AG08395 (cell line): ENCODE measurements at regions not wholly inside any gene's neighbourhood (a gene's known extent, or its start where the extent isn't known, plus 50 kb on each side); places are given as distances from the start of the nearest gene placed in this dataset.

Experiments
- DNase-seq: peaks from one replicate; pipeline ENCODE4 v3.0.0; 2012; ENCODE audit warnings: mixed read lengths, low spot score

DNA sequence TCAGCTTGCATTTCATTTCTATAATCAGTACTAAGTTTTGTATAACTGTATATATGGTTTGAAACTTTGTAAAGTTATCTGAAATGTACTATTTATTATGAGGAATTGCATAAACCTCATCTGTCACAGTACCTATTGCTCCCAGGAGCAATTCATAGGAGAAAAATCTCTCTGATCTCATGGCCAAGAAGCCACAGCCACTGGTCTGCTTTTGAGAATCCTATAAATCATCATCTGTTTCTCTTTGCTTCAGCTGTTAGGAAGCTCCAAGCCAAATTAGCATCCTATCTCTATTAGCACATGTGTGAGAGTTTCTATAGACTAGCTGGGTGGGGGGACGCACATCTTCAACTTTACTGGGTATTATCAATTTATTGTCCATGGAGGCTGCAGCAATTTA lies 210.3 kb downstream of the CYP26B1 start:
- peak; percentile 6 for DNase-seq

DNA sequence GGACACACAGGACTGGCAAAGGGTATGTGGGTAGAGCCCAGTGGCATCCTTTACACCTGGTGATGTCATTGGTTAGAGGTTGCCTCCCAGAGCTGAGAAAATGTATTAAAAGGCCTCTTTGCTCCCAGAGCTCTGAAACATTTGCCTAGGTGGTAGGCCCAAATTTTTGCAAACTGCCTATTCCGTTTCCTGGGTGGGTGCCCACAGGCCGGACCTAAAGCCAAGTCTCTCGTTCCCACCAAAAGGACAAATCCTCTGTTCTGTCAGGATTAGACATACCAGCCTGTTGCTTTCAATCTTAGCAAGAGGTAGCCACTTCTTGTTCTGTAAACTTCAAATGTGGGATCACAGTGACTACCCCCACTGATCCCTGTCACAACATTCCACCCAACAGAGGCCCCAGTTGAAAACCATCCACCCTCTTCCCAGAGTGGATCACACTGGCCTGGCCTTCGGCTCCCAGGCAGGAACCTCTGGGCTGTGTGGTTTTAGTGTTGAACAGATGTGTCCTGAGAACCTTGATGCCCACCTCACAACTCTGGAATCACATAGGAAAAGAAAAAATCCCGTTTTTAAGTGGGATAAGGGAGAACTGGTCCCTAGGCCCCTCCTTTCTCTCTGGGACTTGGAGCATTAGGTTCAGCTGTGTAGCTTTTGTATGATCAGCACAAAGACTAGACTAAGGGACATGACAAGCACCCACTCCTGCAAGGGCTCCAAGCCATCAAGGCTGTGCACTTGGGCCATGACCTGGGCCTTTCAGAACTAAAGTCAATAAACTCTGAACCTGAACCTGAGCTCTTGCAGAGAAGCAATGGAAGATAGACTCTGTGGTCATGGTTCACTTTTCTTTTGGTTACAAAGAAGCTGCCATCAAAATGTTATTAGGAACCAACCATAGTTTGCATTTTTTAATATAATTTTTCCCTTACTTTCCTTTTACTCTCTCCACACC lies 211.3 kb downstream of the CYP26B1 start:
- no peak for DNase-seq

DNA sequence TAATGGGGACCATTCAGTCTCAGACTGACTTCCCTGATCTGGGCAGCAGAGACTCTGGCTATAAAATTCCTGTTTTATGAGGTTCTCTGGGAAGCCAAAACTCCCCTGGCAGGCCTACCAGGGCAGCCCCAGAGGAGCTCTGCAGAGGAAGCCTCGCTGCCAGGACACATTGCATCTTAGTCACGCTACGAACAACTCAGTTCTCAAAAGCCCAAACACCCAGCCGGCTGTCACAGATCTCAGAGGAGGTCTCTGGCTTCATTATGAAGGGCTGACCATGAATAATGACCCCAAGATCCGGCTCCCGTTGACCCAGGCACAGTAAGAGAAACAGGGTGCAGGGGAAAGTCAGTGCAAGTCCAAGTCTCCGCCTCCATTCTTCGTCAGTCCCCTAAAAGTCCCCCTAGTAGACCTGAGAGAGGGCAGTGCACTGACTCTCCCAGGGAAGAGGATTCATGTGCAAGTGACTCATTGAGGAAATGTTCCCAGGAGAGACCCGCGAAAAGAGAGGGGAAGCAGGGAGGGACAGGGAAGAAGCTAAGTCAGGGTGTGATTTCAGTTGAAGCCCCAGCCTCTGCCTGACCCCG lies 212.3 kb downstream of the CYP26B1 start:
- DNase-seq = peak; percentile 88

DNA sequence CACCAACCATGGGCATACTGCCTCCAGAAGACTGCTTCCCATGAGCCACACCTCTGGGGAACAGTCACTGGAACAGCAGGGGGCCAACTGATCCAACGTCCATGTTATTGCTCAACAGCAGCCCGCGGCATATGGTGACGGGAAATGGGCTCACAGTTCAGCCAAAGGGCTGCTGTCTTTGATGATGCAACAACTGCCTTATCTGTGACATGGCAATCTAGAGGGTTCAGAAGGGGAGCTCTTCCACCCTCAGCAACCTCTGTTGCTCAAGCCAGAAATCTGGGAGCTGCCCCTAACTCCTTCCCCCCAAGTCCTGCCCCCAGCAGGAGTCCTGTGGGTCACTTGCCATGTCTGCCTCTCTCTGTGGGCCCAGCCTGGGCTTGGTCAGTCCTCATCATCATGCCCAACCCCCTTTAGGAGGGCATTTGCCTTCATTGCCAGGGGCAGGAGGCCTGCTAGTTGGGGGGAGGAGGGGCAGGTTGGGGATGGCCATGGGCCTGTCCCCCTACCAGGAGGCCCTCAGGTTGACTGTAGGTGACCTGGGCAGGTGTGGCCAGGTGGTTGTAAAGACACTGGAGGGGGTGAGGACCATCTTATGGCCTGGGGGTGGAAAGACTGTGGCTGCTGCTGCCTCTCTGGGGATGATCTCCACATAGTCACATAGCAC lies 212.9 kb downstream of the CYP26B1 start:
- peak; percentile 52 for DNase-seq

DNA sequence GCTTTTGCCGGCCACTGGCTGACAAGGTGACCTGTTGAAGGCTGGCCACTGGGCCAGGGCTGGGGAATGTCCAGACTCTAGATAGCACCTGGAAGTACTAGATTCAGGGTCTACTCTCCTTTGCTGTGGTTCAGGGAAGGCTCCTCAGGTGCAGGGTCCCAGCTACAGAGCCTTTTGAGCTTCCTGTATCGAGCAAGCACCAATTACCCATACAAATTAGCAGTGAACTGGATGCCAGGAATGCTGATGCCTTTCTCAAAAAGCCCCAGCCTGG lies 213.4 kb downstream of the CYP26B1 start:
- no peak for DNase-seq

DNA sequence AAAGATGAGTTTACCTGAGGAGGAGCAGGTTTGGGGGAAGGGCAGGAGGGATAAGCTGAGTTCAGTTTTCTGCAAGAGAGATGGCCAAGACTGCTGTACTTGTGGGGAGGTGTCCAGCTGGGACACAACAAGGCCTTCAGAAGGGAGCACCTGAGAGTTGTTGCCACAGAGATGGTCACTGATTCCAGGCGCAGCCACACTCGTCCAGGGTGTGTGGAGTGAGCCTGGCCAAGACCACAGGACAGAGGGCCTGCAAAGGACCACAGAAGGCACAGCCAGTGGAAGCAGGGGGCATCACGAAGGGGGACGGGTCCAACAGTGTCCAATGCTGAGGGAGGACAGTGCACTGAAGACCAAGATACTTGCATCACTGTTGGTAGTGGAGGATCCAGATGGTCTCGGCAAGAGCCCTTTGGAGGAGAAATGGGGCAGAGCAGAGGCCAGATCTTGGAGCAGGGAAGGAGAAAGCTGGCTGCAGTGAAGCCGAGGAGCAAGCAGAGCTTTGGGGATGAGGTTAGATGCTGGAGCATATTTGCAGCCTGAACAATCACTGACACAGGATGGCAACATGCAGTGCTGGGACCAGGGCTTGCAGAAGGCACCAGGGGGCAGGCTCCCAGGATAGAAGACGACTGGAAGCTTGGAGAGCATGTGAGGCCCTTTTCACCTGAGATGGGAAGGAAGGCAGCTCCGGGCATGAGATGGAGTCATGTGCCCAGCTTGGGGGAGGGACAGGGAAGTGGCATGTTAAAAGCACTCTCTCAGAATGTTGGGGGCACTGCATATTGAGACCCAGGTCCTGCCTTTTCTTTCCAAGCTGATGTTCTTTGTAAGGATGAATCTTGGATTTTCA lies 214.0 kb downstream of the CYP26B1 start:
- DNase-seq = peak; percentile 79

DNA sequence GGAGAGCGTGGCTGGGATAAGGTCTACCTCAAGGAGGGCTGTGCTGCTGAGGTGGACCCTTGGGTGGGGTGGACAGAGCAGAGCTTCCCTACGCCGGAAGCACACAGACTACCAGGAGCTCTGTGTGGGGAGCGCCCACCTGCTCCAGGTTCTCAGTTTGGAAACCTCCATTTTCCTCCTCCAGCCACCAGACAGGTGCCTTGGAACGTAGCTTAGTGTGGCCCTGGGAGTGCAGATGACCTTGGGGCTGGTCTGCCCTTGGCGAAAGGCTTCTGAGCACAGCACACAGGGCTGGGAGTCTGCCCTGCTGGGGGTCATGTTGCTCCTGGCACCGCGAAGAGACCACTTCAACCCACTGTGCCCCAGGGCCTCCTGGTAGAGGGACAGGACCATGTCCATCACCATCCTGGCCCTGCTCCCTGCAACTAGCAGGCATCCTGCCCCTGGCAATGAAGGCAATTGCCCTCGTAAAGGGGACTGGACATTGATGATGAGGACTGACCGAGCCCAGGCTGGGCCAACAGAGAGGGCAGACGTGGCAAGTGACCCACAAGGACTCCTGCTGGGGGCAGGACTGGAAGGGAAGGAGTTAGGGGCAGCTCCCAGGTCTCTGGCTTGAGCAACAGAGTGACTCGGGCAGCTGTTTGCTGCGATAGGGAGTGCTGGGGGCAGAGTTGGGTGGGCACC lies 214.7 kb downstream of the CYP26B1 start:
- DNase-seq = no peak

DNA sequence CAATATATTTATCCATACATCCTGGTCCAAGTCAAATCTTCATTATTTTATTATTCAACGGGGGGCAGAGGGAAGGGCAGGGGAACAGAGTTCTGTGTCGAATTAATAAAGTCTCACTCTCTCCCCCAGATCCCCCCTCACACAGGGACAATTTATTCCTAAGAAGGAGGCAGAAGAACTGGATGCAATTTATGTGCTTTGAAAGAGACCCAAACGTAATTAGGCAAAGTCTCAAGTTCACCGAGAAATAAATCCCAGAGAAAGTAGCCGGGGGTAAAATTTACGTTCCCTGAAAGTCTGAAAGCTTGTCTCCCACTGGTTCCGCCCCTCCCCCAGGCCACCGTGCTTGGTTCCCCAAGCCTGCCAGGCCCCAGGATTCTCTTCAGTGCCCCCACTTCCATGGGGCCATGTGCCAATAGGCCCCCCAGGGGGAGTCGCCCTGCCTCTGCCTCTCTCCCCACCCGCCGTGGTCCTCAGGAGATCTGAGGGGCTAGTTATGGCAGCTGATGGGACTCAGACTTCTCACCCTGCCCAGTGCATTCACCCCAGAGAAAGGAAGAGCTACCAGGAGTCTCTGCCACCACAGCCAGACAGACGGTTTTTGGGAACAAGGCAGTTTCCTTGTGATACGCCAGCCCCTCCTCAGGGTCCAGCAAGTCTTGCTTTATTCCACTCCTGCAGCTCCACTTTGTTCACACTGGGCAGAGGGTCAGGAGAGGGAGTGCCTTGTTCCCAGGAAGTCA lies 215.5 kb downstream of the CYP26B1 start:
- DNase-seq = no peak

DNA sequence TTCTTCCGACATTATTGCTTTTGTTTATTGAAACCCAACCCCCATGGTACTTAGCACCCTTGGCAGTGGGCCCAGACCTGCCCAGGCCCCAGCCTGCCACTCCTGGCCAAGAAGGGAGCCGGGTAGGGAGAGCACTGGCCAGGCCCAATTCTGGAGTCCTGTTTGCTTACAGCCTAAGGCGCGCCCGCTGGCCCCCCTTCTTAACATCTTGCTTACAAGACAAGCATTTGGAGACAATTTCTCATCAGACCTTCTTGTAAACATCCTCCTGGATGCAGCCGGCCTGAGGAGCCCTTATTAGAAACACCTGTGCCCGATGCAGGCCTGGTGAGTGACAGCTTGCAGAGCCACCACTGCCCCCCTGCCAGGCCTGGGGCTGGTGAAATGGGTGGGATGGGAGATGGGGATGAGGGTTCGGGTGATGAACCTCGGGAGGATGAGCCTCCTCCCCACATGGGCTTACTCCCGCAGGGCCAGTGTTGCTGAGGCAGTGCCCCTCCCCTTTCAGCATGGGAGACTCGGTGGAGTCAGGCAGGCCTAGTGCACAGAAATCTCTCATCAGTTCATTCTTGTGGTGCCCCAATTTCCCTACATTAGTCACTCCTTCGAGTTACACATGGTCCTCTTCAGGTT lies 217.5 kb downstream of the CYP26B1 start:
- peak; percentile 66 for DNase-seq

DNA sequence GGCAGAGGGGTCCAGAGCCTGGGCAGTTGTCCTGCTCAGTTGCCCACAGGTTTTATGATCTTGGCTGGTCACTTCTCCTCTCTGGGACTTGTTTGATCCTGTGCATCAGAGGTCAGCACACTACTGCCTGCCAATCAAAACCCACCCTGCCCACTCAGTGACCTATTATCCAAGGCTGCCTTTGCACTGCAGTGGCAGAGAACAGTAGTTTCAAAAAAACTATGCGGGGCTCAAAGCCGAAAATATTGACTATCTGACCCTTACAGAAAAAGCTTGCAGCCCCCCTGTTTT lies 218.2 kb downstream of the CYP26B1 start:
- DNase-seq = no peak

DNA sequence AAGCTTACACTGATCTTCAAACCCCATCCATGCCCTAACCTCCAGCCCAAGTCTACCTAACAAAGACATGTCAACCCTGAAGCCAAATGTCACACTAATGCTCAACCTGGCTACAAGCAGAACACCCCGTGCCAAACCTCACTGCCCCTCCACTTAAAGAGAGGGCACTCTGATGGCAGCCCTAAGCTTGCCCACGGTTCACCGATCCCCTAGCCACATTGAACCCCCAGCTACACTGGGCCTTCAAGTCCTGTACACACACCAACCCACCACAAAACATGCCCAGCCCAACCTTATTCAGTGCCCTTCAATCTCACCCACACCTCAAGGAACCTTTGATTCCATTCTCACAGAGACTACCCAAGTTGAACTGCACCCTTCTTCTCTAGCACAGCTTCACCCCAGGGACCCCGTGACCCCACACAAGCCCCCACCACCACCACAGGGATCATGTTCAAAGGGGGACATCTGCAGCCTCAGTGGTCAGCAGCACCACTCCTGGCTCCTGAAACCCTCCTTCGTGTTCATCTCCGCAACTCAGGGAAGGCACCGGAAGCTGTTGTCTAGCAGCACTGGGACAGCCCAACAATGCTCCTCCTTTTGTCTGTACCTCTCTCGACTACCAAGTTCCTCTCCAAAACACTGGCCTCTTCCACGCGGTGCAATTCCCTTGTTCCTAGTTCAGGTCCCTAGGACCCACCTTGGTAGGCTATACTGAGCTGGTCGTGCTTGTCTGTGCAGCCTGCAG lies 218.8 kb downstream of the CYP26B1 start:
- no peak for DNase-seq

DNA sequence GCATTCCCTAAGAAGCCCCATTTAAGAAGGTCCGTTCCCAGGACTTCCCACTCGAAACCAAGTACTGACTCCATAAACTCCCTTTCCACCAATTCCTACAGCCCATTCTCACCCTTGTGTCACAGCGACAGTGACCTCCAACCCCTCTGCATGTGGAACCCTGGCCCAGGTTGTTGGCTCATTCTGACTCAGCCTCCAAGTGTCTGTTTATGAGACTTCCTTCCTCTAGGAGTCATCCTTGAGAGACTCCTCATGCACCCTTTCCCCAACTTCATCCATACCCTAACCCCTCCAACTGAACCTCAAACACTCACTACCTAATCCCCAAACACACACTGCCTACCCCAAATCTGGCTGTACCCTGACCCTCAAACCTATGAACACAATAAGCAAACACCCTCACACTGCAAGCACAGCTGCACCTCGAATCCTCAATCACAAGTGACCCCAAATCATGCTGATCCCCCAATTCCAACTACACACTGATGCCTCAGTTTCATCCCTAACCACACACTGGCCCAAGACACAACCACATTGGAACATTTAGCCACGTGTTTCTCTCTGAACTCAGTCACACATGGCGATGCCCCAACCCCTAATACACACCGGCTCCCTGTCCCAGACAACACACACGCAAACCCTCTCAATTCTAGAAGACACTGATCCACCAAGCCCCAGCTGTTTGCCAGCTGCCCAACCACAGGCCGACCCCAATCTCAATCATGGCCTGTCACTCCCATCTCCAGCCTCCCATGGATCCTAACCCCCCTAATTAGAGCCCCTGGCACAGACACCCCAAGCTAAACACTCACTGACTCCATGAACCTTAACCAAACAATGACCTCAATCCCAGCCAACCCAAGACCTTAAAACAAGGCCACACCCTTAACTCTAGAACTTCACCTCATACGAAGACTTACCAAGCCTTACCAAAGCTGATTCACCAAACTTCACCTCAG lies 219.6 kb downstream of the CYP26B1 start:
- no peak for DNase-seq

DNA sequence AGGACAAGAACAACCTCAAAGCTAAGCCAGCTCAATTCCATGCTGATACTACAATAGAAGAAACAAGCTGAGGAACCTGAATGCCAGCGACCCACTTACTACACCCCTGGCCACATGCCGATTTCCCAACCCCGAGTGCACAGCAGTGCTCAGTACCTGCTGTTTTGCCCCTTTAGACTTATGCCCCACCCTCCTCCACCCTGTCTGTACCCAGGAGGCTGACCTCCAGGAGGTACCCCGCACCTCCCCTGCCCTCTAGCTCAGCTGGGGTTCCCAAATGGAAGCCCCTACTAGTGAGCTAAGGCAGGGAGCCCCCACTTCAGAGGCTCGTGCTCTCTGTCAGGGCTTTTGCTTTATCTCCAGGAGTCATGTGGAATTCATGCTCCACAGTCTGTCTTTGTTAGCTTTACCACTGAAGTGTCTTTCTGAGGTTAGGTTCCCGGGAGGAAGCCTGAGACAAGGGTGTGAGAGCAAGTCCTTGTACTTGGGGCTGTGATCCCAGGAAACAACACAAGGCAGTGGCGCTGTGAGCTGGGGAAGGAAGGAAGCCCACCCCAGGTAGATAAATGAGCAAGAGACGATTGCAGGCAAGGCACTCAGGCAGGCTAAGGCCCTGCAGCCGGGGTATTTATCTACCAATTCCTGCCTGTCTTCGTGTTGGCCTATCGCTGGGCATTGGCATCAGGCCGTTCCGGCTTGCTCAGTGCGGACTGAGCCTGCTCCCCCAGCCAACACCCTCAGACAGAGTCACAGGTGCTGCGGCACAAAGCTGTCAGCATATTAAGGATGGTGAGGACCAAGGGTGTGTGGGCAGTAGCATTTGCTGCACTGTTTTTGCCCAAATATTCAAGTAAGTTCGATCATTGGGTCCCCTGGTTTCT lies 220.5 kb downstream of the CYP26B1 start:
- no peak for DNase-seq

DNA sequence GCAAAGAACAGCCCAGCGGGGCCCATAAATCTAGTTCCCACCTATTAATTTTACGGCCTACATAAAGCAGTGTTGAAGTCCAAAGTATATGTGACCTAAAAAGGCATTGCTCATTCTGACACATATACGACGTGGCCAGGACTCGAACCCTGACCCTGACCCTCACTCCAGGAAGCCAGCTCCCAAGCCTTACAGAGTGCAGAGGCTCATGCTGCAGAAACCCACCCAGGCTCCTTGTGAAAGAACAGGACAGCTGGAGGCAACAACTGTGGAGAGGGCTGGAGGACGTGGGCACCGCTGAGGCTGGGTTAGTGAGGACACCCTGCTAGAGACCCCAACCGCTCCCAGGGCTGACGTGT lies 221.6 kb downstream of the CYP26B1 start:
- no peak for DNase-seq

DNA sequence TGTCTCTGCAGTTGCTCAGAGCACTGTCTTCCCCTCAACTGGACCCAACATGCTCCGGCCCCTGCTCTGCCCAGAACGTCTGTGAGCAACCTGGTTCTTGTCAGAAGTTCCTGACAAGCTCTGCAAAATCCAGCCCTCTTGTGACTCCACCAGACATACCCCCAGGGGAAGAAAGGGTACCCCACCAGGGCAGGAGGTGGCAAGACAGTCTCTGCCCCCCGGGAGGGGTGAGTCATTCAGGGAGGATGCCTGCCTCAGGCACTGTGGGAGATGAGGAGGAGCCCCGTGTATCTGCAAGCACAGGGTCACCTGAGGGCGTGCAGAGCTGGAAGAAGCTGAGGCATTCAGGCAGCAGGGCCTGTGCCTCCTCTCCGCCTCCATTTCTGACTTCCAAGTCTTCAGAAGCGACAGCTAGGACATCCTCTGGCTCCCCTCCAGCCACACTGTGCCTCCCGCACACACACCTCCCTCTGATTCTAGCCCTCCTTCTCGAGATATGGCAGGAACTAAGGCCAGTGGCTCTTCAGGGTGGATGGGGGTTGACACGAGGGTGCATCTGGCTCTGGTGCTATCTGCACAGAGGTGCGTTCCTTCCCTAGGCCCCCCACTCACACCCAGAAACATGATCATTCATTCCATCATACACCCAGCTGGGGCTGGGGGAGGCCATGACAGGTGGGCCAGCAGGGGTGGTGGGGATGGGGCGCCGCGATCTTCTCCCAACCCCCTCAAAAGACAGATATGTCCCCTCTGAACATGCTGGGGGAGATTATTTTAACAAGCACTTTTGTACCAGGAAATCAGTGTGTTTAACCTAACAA lies 222.2 kb downstream of the CYP26B1 start:
- peak; percentile 35 for DNase-seq

DNA sequence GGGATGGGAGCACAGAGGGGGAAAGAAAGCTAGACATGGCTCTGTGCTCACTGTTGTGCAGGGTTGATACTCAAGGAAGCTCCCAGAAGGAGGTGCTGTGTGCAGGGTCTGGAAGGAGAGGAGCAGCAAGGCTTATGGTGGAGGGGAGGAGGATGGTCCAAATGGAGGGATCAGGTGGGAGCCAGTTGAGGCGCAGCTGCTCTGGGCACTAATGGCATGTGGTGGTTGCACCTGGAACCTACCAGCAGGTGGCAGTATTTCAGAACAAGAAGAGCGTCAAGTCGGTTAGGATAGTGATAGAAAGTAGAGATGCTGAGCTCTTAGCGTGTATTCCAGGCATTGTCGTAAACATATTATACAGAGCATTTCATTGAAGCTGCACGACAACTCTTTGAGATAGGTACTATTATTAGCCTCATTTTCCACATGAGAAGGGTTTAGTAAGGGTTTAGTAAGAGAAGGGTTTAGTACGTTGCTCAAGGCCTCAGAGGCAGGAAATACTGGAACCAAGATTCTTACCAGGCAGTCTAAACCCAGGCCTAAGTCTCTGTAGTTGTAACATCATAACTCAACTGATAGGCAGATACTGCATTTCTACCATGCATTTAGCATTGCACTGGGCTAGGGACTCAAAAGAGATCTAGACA lies 223.7 kb downstream of the CYP26B1 start:
- no peak for DNase-seq

DNA sequence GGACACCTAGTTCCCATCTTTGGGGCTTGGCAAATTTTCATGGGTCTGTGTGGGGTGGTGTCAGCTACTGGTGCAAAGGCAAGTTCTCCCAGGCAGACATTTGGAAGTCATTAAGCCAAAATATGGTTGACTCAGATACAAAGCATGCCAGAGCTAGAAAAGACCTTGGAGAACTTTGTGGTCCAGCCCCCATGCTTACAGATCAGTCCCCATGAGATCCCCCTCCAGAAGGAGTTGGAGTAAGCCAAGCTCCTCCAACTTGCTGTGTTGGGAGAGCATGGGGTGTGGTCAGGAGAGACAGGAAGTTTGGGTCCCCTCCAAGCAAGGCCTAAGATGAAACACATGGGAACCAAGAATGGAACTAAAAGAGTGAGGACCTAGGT lies 224.5 kb downstream of the CYP26B1 start:
- DNase-seq = peak; percentile 86
